Adrenal gland (tissue), 5 donors: ENCODE measurements at regions not wholly inside any gene's neighbourhood (a gene's known extent, or its start where the extent isn't known, plus 50 kb on each side); places are given as distances from the start of the nearest gene placed in this dataset.
"Not testable (repeated sequence)": the region's sequence is repeated elsewhere in the genome, so short reads cannot be mapped to it uniquely, and the experiment has no call there.

Experiments
- CTCF ChIP-seq, 6 experiments: fragments of 450-650 bp in 4 of 6; fragments of 200-600 bp in 2 of 6; sonication (generic) in 1 of 6; IDR thresholded peaks; 1 replicate in 5 of 6; 2 replicates in 1 of 6; pipeline versions ENCODE4 v1.5.1 to v1.8.0; 2016 to 2021; ENCODE audit warnings: antibody characterized with exemption in 6 of 6, mild to moderate bottlenecking in 2 of 6, moderate library complexity in 1 of 6
- POLR2A ChIP-seq, 2 donors: fragments of 450-650 bp; IDR thresholded peaks; one replicate each; pipeline ENCODE4 v1.6.1; 2017; ENCODE audit warnings: antibody characterized with exemption in 2 of 2, mild to moderate bottlenecking in 2 of 2, moderate library complexity in 1 of 2
- donor health status: DM: no; HTN: no; CAD: no.

- not testable (repeated sequence) for TF ChIP-seq POLR2A, CTCF (IDR thresholded peaks at IDR 0.05)
Observed at GRCh38 chr1:206397501-206397900, 72.8 kb upstream of the IKBKE start.
